Glutamatergic neuron (in vitro differentiated cells): ENCODE measurements at regions not wholly inside any gene's neighbourhood (a gene's known extent, or its start where the extent isn't known, plus 50 kb on each side); places are given as distances from the start of the nearest gene placed in this dataset.
"Not testable (repeated sequence)": the region's sequence is repeated elsewhere in the genome, so short reads cannot be mapped to it uniquely, and the experiment has no call there.

Experiments
- DNase-seq: peaks from one replicate; pipeline ENCODE4 v3.0.0; 2022
- H3K27ac Mint-ChIP-seq: one replicate; pipeline ENCODE4 v1.8.0; 2020; ENCODE audit warnings: mild to moderate bottlenecking, mixed read lengths, inconsistent platforms; ENCODE audit not compliant: unreplicated experiment
- H3K27me3 Mint-ChIP-seq: one replicate; pipeline ENCODE4 v1.8.0; 2020; ENCODE audit warnings: mild to moderate bottlenecking, moderate library complexity, mixed read lengths, inconsistent platforms; ENCODE audit not compliant: unreplicated experiment
- H3K36me3 Mint-ChIP-seq: one replicate; pipeline ENCODE4 v1.8.0; 2020; ENCODE audit warnings: mild to moderate bottlenecking, mixed read lengths, inconsistent platforms; ENCODE audit not compliant: unreplicated experiment
- H3K4me1 Mint-ChIP-seq: one replicate; pipeline ENCODE4 v1.8.0; 2020; ENCODE audit warnings: mild to moderate bottlenecking, low read depth, mixed read lengths, inconsistent platforms; ENCODE audit not compliant: unreplicated experiment
- H3K4me3 Mint-ChIP-seq: one replicate; pipeline ENCODE4 v1.8.0; 2020; ENCODE audit warnings: mild to moderate bottlenecking, mixed read lengths, inconsistent platforms; ENCODE audit not compliant: unreplicated experiment
- H3K9me3 Mint-ChIP-seq: one replicate; pipeline ENCODE4 v1.8.0; 2020; ENCODE audit warnings: mild to moderate bottlenecking, moderate library complexity, mixed read lengths, inconsistent platforms; ENCODE audit not compliant: unreplicated experiment
- CTCF ChIP-seq: fragments of 200-600 bp; sonication (generic); IDR thresholded peaks from one replicate; pipeline ENCODE4 v1.5.0; 2021; ENCODE audit not compliant: partially characterized antibody, unreplicated experiment

- DNase-seq = no peak
- peaks cover 11% of the 10 kb centered on the region for H3K36me3 Mint-ChIP-seq
- no peaks in the 10 kb centered on the region for H3K27me3 Mint-ChIP-seq
- no peaks in the 10 kb centered on the region for H3K4me1 Mint-ChIP-seq
- no peak overlapping the region for H3K27ac Mint-ChIP-seq
- H3K4me3 Mint-ChIP-seq = no peak overlapping the region
- no peaks in the 10 kb centered on the region for H3K9me3 Mint-ChIP-seq
- TF ChIP-seq CTCF = no peak
Observed at GRCh38 chr4:173722075-173722474, 192.0 kb upstream of the HAND2 start.

GRCh38 chr4:173718504-173718903, 188.5 kb upstream of the HAND2 start:
- H3K36me3 Mint-ChIP-seq = peaks cover 20% of the 10 kb centered on the region
- not testable (repeated sequence) for H3K4me1 Mint-ChIP-seq, H3K4me3 Mint-ChIP-seq, DNase-seq, H3K9me3 Mint-ChIP-seq, H3K27me3 Mint-ChIP-seq, H3K27ac Mint-ChIP-seq

GRCh38 chr4:173717581-173717980, 187.6 kb upstream of the HAND2 start:
- no peaks in the 10 kb centered on the region for H3K9me3 Mint-ChIP-seq
- no peak overlapping the region for H3K4me3 Mint-ChIP-seq
- no peaks in the 10 kb centered on the region for H3K4me1 Mint-ChIP-seq
- no peak overlapping the region for H3K27ac Mint-ChIP-seq
- H3K36me3 Mint-ChIP-seq = peaks cover 20% of the 10 kb centered on the region
- no peak for TF ChIP-seq CTCF
- no peak for DNase-seq
- no peaks in the 10 kb centered on the region for H3K27me3 Mint-ChIP-seq

- no peak overlapping the region for H3K4me3 Mint-ChIP-seq
- no peaks in the 10 kb centered on the region for H3K27me3 Mint-ChIP-seq
- no peak overlapping the region for H3K27ac Mint-ChIP-seq
- no peaks in the 10 kb centered on the region for H3K9me3 Mint-ChIP-seq
- H3K36me3 Mint-ChIP-seq = peaks cover 20% of the 10 kb centered on the region
- DNase-seq = no peak
- TF ChIP-seq CTCF = no peak
- no peaks in the 10 kb centered on the region for H3K4me1 Mint-ChIP-seq
Observed at GRCh38 chr4:173714456-173714855, 184.4 kb upstream of the HAND2 start.

- H3K9me3 Mint-ChIP-seq = no peaks in the 10 kb centered on the region
- no peak overlapping the region for H3K27ac Mint-ChIP-seq
- no peak for TF ChIP-seq CTCF
- H3K4me3 Mint-ChIP-seq = no peak overlapping the region
- H3K4me1 Mint-ChIP-seq = no peaks in the 10 kb centered on the region
- H3K36me3 Mint-ChIP-seq = peaks cover 11% of the 10 kb centered on the region
- DNase-seq = no peak
- no peaks in the 10 kb centered on the region for H3K27me3 Mint-ChIP-seq
Observed at GRCh38 chr4:173713026-173713425, 183.0 kb upstream of the HAND2 start.
